ENCODE measurements at regions not wholly inside any gene's neighbourhood (a gene's known extent, or its start where the extent isn't known, plus 50 kb on each side); places are given as distances from the start of the nearest gene placed in this dataset.

DNA sequence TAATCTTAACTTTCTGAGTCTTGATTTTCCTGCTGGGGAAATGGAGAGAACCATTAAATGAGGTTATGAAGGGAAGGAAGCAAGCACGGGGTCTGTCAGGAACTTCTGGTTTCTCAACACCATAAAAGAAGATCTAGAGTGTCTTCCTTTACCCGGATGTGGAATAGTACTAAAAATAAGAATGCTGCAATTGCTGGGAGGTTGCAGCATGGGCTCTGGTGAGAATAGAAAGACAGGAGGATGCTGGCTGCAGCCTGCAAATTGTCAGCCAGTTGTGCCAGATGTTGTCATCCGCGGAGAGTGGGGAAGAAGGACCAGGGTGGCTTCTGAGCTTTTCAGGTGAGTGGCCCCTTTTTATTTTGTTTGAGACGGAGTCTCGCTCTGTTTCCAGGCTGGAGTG, 69.3 kb upstream of the STC2 start:
- TF ChIP-seq, protein P1, sequence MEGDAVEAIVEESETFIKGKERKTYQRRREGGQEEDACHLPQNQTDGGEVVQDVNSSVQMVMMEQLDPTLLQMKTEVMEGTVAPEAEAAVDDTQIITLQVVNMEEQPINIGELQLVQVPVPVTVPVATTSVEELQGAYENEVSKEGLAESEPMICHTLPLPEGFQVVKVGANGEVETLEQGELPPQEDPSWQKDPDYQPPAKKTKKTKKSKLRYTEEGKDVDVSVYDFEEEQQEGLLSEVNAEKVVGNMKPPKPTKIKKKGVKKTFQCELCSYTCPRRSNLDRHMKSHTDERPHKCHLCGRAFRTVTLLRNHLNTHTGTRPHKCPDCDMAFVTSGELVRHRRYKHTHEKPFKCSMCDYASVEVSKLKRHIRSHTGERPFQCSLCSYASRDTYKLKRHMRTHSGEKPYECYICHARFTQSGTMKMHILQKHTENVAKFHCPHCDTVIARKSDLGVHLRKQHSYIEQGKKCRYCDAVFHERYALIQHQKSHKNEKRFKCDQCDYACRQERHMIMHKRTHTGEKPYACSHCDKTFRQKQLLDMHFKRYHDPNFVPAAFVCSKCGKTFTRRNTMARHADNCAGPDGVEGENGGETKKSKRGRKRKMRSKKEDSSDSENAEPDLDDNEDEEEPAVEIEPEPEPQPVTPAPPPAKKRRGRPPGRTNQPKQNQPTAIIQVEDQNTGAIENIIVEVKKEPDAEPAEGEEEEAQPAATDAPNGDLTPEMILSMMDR (IDR thresholded peaks at IDR 0.05; ENCODE audit: low read depth, low read length), result no peak
- no peak overlapping the region for H3K27ac ChIP-seq
- H3K9me3 ChIP-seq (ENCODE audit: severe bottlenecking), result no peaks in the 10 kb centered on the region
- no peak overlapping the region for H3K4me3 ChIP-seq (ENCODE audit: low read depth, low read length)
- DNase-seq, result no peak
- no peaks in the 10 kb centered on the region for H3K36me3 ChIP-seq
- peaks cover 78% of the 10 kb centered on the region for H3K27me3 ChIP-seq (ENCODE audit: insufficient read depth, low read depth, severe bottlenecking)

DNA sequence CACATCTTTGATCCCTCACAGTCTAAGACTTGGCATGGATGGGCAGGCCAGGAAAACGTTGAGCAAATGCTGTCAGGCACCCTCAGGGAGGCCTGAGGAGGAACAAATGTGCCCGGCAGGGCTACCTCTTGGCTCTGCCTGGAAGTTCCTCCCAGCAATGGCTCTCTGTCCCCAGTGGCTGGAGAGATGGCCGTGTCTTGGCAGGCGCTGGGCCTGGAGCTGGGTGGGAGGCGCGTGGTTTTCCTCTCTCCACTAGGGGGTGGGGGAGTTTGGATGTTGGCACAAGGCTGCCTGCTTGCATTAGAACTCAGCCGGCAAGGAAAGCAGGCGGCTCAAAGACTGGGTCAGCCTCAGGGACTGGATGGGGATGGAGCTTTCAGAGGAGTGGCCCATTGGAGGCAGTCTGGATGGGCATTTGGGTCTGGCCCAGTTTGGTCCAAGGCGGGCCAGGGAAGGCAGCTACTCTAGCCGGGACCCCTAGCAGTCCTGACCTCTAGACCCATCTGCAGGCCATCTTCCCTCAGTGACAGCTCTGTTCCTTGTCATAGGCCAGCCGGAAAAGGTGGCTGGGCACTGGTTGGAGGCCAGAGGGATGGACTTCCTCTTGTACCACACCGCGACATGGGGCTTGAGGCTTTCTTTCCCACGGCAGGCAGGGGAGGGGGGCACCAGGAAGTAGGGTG, 68.2 kb upstream of the STC2 start:
- Histone ChIP-seq H3K9me3 (ENCODE audit: severe bottlenecking) (peaks cover 3% of the 10 kb centered on the region), H3K36me3 (no peaks in the 10 kb centered on the region), H3K27ac (no peak overlapping the region), H3K27me3 (ENCODE audit: insufficient read depth, low read depth, severe bottlenecking) (peaks cover 87% of the 10 kb centered on the region), H3K4me3 (ENCODE audit: low read depth, low read length) (no peak overlapping the region)
- peak; percentile 19 for DNase-seq
- TF ChIP-seq, protein P1 (IDR thresholded peaks at IDR 0.05; ENCODE audit: low read depth, low read length), result peak; percentile 42

DNA sequence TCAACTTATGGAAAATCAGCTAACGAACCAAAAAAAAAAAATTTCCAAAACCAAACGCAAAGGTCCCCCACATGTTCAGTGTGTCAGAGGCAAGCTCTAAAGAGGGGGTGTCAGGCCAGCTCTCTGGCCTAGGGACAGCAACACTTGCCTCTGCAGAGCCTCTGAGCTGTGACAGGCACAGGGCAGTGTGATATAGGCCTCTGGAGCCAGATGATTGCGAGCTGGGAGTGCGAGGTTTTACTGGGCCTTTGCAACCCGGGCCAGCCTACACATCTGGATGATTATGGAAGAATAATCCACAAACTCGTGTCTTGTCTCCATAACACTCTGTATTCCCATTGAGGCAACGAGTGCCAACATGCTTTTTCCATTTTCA, 67.7 kb upstream of the STC2 start:
- Histone ChIP-seq H3K4me3 (ENCODE audit: low read depth, low read length) (no peak overlapping the region), H3K36me3 (no peaks in the 10 kb centered on the region), H3K9me3 (ENCODE audit: severe bottlenecking) (peaks cover 3% of the 10 kb centered on the region), H3K27ac (no peak overlapping the region), H3K27me3 (ENCODE audit: insufficient read depth, low read depth, severe bottlenecking) (peaks cover 87% of the 10 kb centered on the region)
- DNase-seq, result no peak
- TF ChIP-seq, protein P1 (IDR thresholded peaks at IDR 0.05; ENCODE audit: low read depth, low read length), result no peak

DNA sequence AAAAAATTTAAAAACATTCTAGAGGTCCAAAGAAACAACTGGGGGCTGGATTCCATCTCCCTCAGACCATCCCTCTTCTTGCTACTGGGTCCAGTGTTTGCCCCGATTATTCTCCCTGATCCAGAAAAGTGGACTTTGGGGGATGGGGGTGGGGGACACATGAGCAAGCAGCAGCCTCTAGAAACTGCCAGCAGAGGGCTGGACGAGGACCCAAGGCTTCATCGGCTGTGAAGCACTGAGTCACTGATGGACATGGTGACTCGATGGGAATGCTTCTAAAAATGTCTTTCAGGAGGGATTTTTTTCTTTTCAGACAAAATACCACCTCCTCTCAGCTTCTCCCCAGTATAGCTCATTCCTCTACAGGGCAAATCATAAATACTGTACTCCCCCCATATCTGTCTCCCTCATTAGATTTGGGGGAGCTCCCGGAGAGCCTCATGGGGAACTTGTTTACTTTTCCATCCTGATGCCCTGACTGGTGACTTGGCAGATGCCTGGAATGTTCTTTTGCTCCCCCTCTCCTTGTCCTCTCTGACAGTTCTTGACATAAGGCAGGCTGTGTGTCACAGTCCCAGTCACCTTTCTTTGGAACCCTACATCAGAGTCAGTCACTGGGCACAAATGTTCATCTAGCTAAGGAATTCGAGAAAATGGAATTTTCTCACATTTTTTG, 67.2 kb upstream of the STC2 start:
- no peak for DNase-seq
- H3K36me3 ChIP-seq, result no peaks in the 10 kb centered on the region
- TF ChIP-seq, protein P1 (IDR thresholded peaks at IDR 0.05; ENCODE audit: low read depth, low read length), result 0 out of 2 replicates have a peak, but pooled peaks have one; percentile 10
- no peak overlapping the region for H3K4me3 ChIP-seq (ENCODE audit: low read depth, low read length)
- H3K9me3 ChIP-seq (ENCODE audit: severe bottlenecking), result peaks cover 3% of the 10 kb centered on the region
- no peak overlapping the region for H3K27ac ChIP-seq
- H3K27me3 ChIP-seq (ENCODE audit: insufficient read depth, low read depth, severe bottlenecking), result peaks cover 91% of the 10 kb centered on the region

DNA sequence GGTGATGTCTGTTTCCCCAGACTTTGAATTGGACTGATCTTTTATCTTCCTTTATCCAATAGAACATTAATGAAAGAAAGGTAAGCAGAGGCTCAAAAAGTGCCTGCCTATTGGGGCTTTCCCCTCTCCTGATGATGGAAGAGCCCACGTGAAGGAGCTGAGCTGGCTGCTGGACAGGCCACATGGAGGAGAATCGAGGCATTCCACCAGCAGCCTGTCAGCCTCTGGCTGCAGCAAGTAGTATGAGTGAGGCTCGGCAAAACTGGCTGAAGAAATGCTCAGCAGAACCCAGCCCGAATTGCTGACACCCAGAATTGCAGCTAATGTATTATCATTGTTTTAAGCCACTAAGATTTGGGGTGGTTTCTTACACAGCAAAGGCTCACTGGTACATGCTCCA, 66.5 kb upstream of the STC2 start:
- H3K27me3 ChIP-seq (ENCODE audit: insufficient read depth, low read depth, severe bottlenecking), result peaks cover 95% of the 10 kb centered on the region
- TF ChIP-seq, protein P1 (IDR thresholded peaks at IDR 0.05; ENCODE audit: low read depth, low read length), result no peak
- H3K36me3 ChIP-seq, result no peaks in the 10 kb centered on the region
- H3K27ac ChIP-seq, result no peak overlapping the region
- H3K4me3 ChIP-seq (ENCODE audit: low read depth, low read length), result no peak overlapping the region
- DNase-seq, result no peak
- peaks cover 3% of the 10 kb centered on the region for H3K9me3 ChIP-seq (ENCODE audit: severe bottlenecking)

Data from WERI-Rb-1 (cell line).